Sigmoid colon (tissue), 6 donors: ENCODE measurements at regions not wholly inside any gene's neighbourhood (a gene's known extent, or its start where the extent isn't known, plus 50 kb on each side); places are given as distances from the start of the nearest gene placed in this dataset.

Experiments used
- DNase-seq: peaks from one replicate; pipeline ENCODE4 v3.0.0-alpha.2; 2019
- H3K27ac ChIP-seq, 4 donors: fragments of 200-600 bp; sonication (generic); one replicate each; pipeline ENCODE4 v1.5.1; 2016 to 2019; ENCODE audit warnings: mild to moderate bottlenecking in 1 of 4
- H3K27me3 ChIP-seq, 3 donors: fragments of 200-600 bp; sonication (generic); one replicate each; pipeline ENCODE4 v1.5.1; 2019; ENCODE audit warnings: mild to moderate bottlenecking in 1 of 3
- H3K36me3 ChIP-seq, 4 donors: fragments of 200-600 bp; sonication (generic); one replicate each; pipeline ENCODE4 v1.5.1; 2016 to 2019
- H3K4me1 ChIP-seq, 4 donors: fragments of 200-600 bp; sonication (generic); one replicate each; pipeline ENCODE4 v1.5.1; 2017 to 2019
- H3K4me3 ChIP-seq, 4 donors: fragments of 200-600 bp; sonication (generic); one replicate each; pipeline ENCODE4 v1.5.1; 2017 to 2019; ENCODE audit warnings: mild to moderate bottlenecking in 2 of 4, moderate library complexity in 1 of 4
- H3K9me3 ChIP-seq, 4 donors: fragments of 200-600 bp in 3 of 4; sonication (generic) in 3 of 4; one replicate each; pipeline versions ENCODE4 v1.5.1 to v1.6.1; 2013 to 2019
- EP300 ChIP-seq, 4 donors: sonication (generic); formaldehyde crosslinking; IDR thresholded peaks; one replicate each; pipeline ENCODE4 v1.6.1; 2017; ENCODE audit warnings: antibody characterized with exemption in 4 of 4
- POLR2A ChIP-seq, 2 donors: fragments of 450-650 bp; IDR thresholded peaks; one replicate each; pipeline ENCODE4 v1.6.1; 2016; ENCODE audit warnings: antibody characterized with exemption in 2 of 2, mild to moderate bottlenecking in 2 of 2, moderate library complexity in 2 of 2
- POLR2AphosphoS5 ChIP-seq, 4 donors: sonication (generic); formaldehyde crosslinking; IDR thresholded peaks; one replicate each; pipeline ENCODE4 v1.6.1; 2017; ENCODE audit warnings: antibody characterized with exemption in 4 of 4
- WGBS, 2 donors: extraction: QIAGEN DNeasy Blood & Tissue Kit; methylation state at CpG; one replicate each; pipeline ENCODE4 v1.1.7; 2013; 5-methylcytosine and 5-hydroxymethylcytosine counted together
- intact Hi-C: fragments of 100-400 bp; cut with DNase I; formaldehyde crosslinking; loops from one replicate; pipeline ENCODE4 v1.15.1; 2023
- TF ChIP-seq, protein P1 (sequence below), 4 experiments: fragments of 450-650 bp in 3 of 4; fragments of 200-600 bp in 1 of 4; IDR thresholded peaks; one replicate each; pipeline ENCODE4 v1.5.1; 2016 to 2019; ENCODE audit warnings: antibody characterized with exemption in 4 of 4, mild to moderate bottlenecking in 3 of 4, moderate library complexity in 2 of 4
- donor health status: healthy with polysubstance abuse.
- donor health status: healthy.

DNA sequence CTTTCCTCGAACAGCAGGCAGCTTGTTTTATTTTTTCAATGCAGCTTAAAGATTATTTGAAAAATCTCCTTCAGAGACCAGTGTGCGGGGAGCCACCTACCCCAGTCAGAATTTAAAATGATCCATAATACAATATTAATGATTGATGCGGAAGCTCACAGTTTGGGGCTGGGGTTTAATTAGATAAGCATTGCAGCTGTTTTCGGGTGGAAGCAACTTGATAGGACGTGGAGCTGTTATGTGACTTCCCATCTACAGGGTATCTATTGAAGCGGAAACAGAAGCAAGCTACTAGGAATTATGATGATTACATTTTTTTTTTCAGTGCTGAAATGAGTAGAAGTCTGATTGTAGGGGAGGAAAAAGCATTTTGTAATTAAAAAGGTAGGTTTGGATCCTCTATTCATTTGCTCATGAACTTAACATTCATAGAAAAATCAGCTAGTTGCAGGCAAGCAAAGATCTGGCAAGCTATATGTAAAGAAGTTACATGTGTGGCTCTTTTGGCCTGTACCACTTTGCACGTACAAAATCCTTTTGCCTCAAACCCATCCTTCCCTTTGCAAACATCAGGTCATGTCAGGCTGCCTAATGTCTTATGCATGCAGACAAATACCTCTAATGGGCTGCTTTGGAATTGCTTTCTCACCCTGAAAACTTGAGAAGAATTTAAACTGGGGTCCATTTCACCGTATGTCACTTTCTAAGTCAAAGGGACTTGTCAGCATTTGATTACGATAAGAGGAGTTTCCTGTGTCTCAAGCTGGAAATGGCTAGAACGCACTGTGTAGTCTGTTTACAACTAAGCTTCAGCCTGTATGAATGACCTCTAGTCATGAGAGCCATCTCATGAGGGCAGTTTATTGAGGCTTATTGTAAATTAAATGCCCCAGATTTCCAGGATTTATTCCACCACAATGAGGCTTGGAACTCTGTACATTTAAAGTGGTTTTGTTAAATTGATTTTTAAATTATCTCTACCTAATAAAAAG lies 267.1 kb upstream of the TMTC4 start:
- DNase-seq = no peak
- no peak overlapping the region for H3K27ac ChIP-seq
- no peaks in the 10 kb centered on the region for H3K36me3 ChIP-seq
- no peaks in the 10 kb centered on the region for H3K9me3 ChIP-seq
- H3K4me1 ChIP-seq = no peaks in the 10 kb centered on the region
- TF ChIP-seq POLR2A (IDR thresholded peaks at IDR 0.05) (no peak), POLR2AphosphoS5 (IDR thresholded peaks at IDR 0.05) (no peak), EP300 (IDR thresholded peaks at IDR 0.05) (no peak)
- TF ChIP-seq, protein P1, sequence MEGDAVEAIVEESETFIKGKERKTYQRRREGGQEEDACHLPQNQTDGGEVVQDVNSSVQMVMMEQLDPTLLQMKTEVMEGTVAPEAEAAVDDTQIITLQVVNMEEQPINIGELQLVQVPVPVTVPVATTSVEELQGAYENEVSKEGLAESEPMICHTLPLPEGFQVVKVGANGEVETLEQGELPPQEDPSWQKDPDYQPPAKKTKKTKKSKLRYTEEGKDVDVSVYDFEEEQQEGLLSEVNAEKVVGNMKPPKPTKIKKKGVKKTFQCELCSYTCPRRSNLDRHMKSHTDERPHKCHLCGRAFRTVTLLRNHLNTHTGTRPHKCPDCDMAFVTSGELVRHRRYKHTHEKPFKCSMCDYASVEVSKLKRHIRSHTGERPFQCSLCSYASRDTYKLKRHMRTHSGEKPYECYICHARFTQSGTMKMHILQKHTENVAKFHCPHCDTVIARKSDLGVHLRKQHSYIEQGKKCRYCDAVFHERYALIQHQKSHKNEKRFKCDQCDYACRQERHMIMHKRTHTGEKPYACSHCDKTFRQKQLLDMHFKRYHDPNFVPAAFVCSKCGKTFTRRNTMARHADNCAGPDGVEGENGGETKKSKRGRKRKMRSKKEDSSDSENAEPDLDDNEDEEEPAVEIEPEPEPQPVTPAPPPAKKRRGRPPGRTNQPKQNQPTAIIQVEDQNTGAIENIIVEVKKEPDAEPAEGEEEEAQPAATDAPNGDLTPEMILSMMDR (IDR thresholded peaks at IDR 0.05) = no peak
- no peaks in the 10 kb centered on the region for H3K27me3 ChIP-seq
- intact Hi-C loops = no loop called here
- whole genome bisulfite sequencing, 2 donors = 63 to 68% methylated on average over 10 of the region's 10 CpGs
- no peak overlapping the region for H3K4me3 ChIP-seq

DNA sequence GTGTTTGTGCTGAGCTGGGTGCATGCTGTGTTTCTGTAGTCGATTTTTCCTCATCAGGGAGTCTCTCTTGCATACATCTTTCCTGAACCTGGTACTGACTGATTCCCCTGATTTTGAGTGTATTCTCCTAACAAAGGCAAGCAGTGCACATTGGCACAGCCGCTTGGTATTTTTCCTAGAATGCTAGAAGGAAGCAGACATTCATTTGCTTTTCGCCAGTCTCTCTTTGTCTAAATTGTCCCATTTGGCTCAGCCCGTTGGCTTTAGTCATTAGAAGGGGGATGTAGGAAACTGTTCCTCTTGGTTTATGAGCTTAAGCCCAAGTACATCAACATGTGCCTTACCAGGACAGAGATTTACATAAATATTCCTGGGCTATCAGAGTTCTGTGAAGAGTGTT lies 266.1 kb upstream of the TMTC4 start:
- H3K27ac ChIP-seq = no peak overlapping the region
- intact Hi-C loops = no loop called here
- H3K36me3 ChIP-seq = no peaks in the 10 kb centered on the region
- TF ChIP-seq POLR2A (IDR thresholded peaks at IDR 0.05) (no peak), EP300 (IDR thresholded peaks at IDR 0.05) (no peak), POLR2AphosphoS5 (IDR thresholded peaks at IDR 0.05) (no peak)
- TF ChIP-seq, protein P1 (IDR thresholded peaks at IDR 0.05) = no peak
- H3K4me1 ChIP-seq = no peaks in the 10 kb centered on the region
- no peak for DNase-seq
- no peaks in the 10 kb centered on the region for H3K27me3 ChIP-seq
- no peak overlapping the region for H3K4me3 ChIP-seq
- H3K9me3 ChIP-seq = no peaks in the 10 kb centered on the region
- WGBS, 2 donors = 71 to 73% methylated on average over 4 of the region's 4 CpGs

DNA sequence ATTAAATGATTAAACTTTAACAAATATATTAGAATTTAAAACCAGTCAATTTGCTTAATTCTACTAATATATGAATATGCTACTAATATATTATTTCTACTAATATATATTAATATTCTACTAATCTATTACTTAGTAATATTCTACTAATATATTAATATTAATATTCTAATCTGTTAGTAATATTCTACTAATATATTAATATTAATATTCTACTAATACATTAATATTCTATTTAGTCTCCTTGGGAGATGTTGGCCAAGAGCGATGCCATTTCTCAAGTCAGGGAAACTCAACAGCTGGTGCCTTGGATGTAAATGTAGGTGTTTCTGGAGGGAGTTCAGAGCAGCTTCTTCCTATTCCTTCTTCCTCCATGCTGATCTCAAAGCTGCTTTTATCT lies 259.2 kb upstream of the TMTC4 start:
- H3K27ac ChIP-seq = no peak overlapping the region
- H3K9me3 ChIP-seq = no peaks in the 10 kb centered on the region
- no peaks in the 10 kb centered on the region for H3K27me3 ChIP-seq
- WGBS, 2 donors = 95 to 96% methylated on average over 1 of the region's 1 CpG
- no peak for DNase-seq
- H3K4me3 ChIP-seq = no peak overlapping the region
- intact Hi-C loops = no loop called here
- TF ChIP-seq, protein P1 (IDR thresholded peaks at IDR 0.05) = no peak
- TF ChIP-seq POLR2AphosphoS5 (IDR thresholded peaks at IDR 0.05) (no peak), EP300 (IDR thresholded peaks at IDR 0.05) (no peak), POLR2A (IDR thresholded peaks at IDR 0.05) (no peak)
- H3K36me3 ChIP-seq = no peaks in the 10 kb centered on the region
- H3K4me1 ChIP-seq = no peaks in the 10 kb centered on the region

DNA sequence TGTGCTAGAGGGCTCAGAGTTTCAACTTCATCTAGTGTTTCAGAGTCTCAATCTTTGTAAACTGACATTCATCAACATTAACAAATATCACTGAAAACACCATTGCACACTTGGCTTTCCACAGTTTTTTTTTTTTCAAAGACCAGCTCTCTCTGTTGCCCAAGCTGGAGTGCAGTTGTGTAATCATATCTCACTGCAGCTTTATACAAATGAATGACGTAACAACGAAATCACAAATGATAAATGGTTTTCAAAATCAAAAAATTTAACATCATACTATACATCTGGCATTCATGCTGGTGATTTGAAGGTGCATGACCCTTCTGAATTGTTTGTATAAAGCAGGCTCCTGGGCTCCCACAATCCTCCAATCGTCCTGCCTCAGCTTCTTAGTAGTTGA lies 248.0 kb upstream of the TMTC4 start:
- Histone ChIP-seq H3K4me3 (no peak overlapping the region), H3K27ac (no peak overlapping the region), H3K36me3 (no peaks in the 10 kb centered on the region), H3K27me3 (no peaks in the 10 kb centered on the region), H3K9me3 (no peaks in the 10 kb centered on the region), H3K4me1 (no peaks in the 10 kb centered on the region)
- DNase-seq = no peak
- intact Hi-C loops = no loop called here
- 75% methylated on average over 3 of the region's 3 CpGs for WGBS, 2 donors
- TF ChIP-seq POLR2A (IDR thresholded peaks at IDR 0.05) = no peak
- TF ChIP-seq POLR2AphosphoS5 (IDR thresholded peaks at IDR 0.05) = no peak
- TF ChIP-seq EP300 (IDR thresholded peaks at IDR 0.05) = no peak
- TF ChIP-seq, protein P1 (IDR thresholded peaks at IDR 0.05) = no peak
